ENCODE measurements at regions not wholly inside any gene's neighbourhood (a gene's known extent, or its start where the extent isn't known, plus 50 kb on each side); places are given as distances from the start of the nearest gene placed in this dataset.
A peak's percentile ranks its signal among the peaks of the same experiment; 100 is the strongest.

GRCh38 chr1:54488779-54489626, 59.0 kb upstream of the ACOT11 start:
- peak; percentile 76 for DNase-seq (ENCODE audit: extremely low read depth, insufficient read length)

DNA sequence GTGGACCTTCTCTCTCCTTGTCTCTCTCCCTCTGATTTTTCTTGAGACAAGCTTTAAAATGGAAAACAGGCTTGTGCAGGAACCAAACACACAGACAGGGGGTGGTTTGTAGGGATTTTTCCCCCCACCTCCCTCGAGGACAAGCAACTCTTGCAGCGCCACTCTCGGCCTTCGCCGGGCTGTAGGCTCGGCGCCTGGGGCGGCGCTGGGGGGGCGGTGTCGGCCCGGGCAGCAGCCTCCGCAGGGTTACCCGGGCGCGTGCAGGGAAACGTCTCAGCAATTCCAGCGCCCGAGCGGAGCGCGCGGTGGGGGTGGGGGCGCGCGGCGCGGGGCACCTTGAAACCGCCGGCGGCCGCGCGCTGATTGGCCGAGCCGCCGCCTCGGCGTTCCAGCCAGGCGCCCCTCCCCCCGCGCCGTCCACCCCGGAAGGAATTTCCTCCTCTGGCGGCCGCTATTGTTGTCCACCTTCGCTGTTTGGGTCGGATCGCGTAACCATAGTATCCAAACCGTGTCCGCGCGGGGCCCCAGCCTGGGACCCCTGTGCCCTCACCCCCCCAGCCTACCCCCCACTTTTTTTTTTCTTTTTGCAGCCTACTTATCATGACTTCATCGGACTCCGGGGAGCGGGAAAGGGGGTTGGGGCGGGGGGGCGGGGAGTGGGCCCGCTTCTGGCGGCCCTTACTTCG, 59.8 kb upstream of the ACOT11 start:
- H3K36me3 ChIP-seq (ENCODE audit: control insufficient read depth, insufficient read depth, low read length) = no peaks in the 10 kb centered on the region
- H3K4me3 ChIP-seq (replicated peaks; ENCODE audit: low read depth, low read length) = peak overlapping the region; percentile 60
- TF ChIP-seq CTCF (IDR thresholded peaks at IDR 0.05; ENCODE audit: insufficient read depth, low read length, poor library complexity, severe bottlenecking) = no peak
- H3K27me3 ChIP-seq (replicated peaks; ENCODE audit: control insufficient read depth, insufficient read depth, low read length) = no peaks in the 10 kb centered on the region; the same call in 1 of the 2 replicates
- peak; percentile 86 for DNase-seq (ENCODE audit: extremely low read depth, insufficient read length)

More at GRCh38 chr1:54488779-54489626, 59.0 kb upstream of the ACOT11 start:
- peak overlapping the region; percentile 60 for H3K4me3 ChIP-seq (replicated peaks; ENCODE audit: low read depth, low read length)
- peak; percentile 93 for TF ChIP-seq CTCF (IDR thresholded peaks at IDR 0.05; ENCODE audit: insufficient read depth, low read length, poor library complexity, severe bottlenecking)
- H3K36me3 ChIP-seq (ENCODE audit: control insufficient read depth, insufficient read depth, low read length) = no peaks in the 10 kb centered on the region
- no peaks in the 10 kb centered on the region; the same call in 1 of the 2 replicates for H3K27me3 ChIP-seq (replicated peaks; ENCODE audit: control insufficient read depth, insufficient read depth, low read length)

- Histone ChIP-seq H3K27me3 (replicated peaks; ENCODE audit: control insufficient read depth, insufficient read depth, low read length) (no peaks in the 10 kb centered on the region; the same call in 1 of the 2 replicates), H3K36me3 (ENCODE audit: control insufficient read depth, insufficient read depth, low read length) (no peaks in the 10 kb centered on the region), H3K4me3 (replicated peaks; ENCODE audit: low read depth, low read length) (peak overlapping the region; percentile 60)
- DNase-seq (ENCODE audit: extremely low read depth, insufficient read length) = no peak
- no peak for TF ChIP-seq CTCF (IDR thresholded peaks at IDR 0.05; ENCODE audit: insufficient read depth, low read length, poor library complexity, severe bottlenecking)
Observed at GRCh38 chr1:54487571-54488050, 60.4 kb upstream of the ACOT11 start.

DNA sequence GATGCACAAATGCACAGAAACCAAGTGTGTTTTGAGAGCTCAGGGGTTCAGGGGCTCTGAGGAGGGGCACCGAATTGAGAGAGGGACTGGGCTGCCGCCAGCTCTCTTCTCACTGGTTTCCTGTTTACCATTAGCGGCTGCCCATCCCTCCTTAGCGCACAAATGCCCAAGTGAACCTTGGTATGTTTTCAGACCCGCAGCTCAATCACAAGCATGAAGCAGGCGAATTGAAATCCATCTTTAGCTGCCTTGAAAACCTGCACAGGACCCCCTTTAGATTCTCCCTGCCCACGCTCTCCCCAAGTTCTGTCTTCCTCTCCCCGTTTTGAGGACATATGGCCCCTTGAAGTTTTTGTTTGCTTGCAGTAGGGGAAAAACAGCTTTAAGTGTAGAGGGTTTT, 61.1 kb upstream of the ACOT11 start:
- no peak for TF ChIP-seq CTCF (IDR thresholded peaks at IDR 0.05; ENCODE audit: insufficient read depth, low read length, poor library complexity, severe bottlenecking)
- Histone ChIP-seq H3K36me3 (ENCODE audit: control insufficient read depth, insufficient read depth, low read length) (no peaks in the 10 kb centered on the region), H3K27me3 (replicated peaks; ENCODE audit: control insufficient read depth, insufficient read depth, low read length) (no peaks in the 10 kb centered on the region; the same call in 1 of the 2 replicates), H3K4me3 (replicated peaks; ENCODE audit: low read depth, low read length) (no peak overlapping the region)
- no peak for DNase-seq (ENCODE audit: extremely low read depth, insufficient read length)

DNA sequence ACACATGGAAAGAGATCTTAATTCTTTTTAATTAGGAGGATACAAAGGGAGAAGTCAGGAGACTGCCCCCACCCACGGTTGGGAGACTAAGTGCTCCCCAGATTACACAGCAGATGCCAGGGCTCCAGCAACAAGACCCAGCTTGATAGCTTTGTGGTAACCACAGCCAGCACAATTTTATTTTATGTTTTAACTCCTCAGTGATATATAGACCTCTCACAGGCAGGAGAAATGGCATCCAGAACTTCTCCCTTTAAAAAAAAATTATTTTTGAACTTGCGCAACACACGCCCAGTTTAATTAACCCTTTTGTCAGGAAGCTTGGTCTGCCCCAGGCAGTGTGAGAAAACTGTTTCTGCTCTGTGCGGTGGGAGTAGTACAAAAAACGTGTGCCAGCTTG, 62.6 kb upstream of the ACOT11 start:
- Histone ChIP-seq H3K36me3 (ENCODE audit: control insufficient read depth, insufficient read depth, low read length) (no peaks in the 10 kb centered on the region), H3K27me3 (replicated peaks; ENCODE audit: control insufficient read depth, insufficient read depth, low read length) (no peaks in the 10 kb centered on the region; the same call in 1 of the 2 replicates), H3K4me3 (replicated peaks; ENCODE audit: low read depth, low read length) (no peak overlapping the region)
- DNase-seq (ENCODE audit: extremely low read depth, insufficient read length) = no peak
- TF ChIP-seq CTCF (IDR thresholded peaks at IDR 0.05; ENCODE audit: insufficient read depth, low read length, poor library complexity, severe bottlenecking) = no peak

Measured in GM06990 (cell line).